ENCODE measurements at regions not wholly inside any gene's neighbourhood (a gene's known extent, or its start where the extent isn't known, plus 50 kb on each side); places are given as distances from the start of the nearest gene placed in this dataset.
A peak's percentile ranks its signal among the peaks of the same experiment; 100 is the strongest.

- no peak for DNase-seq
Observed at GRCh38 chr5:125541085-125541484, 794.6 kb upstream of the ZNF608 start.

- peak; percentile 79 for DNase-seq
Observed at GRCh38 chr5:125549322-125549911, 803.0 kb upstream of the ZNF608 start.

- DNase-seq = peak; percentile 83
Observed at GRCh38 chr5:125550274-125550673, 803.8 kb upstream of the ZNF608 start.

GRCh38 chr5:125551246-125551645 lies 804.8 kb upstream of the ZNF608 start:
- peak; percentile 65 for DNase-seq

- no peak for DNase-seq
Observed at GRCh38 chr5:125551797-125552196, 805.4 kb upstream of the ZNF608 start.

- DNase-seq = no peak
Observed at GRCh38 chr5:125552486-125552885, 806.0 kb upstream of the ZNF608 start.

GRCh38 chr5:125554355-125554754 lies 807.9 kb upstream of the ZNF608 start:
- peak; percentile 49 for DNase-seq

GRCh38 chr5:125555591-125555990 lies 809.2 kb upstream of the ZNF608 start:
- peak; percentile 43 for DNase-seq

GRCh38 chr5:125558016-125558415 lies 811.6 kb upstream of the ZNF608 start:
- DNase-seq = no peak

GRCh38 chr5:125558466-125558865 lies 812.0 kb upstream of the ZNF608 start:
- peak; percentile 29 for DNase-seq

GRCh38 chr5:125559296-125559695 lies 812.9 kb upstream of the ZNF608 start:
- no peak for DNase-seq

- DNase-seq = peak; percentile 22
Observed at GRCh38 chr5:125560476-125561225, 814.2 kb upstream of the ZNF608 start.

- no peak for DNase-seq
Observed at GRCh38 chr5:125564317-125564975, 818.0 kb upstream of the ZNF608 start.

GRCh38 chr5:125574491-125575044 lies 828.1 kb upstream of the ZNF608 start:
- DNase-seq = no peak

GRCh38 chr5:125575171-125575890 lies 828.9 kb upstream of the ZNF608 start:
- no peak for DNase-seq

GRCh38 chr5:125575891-125576505 lies 829.6 kb upstream of the ZNF608 start:
- peak; percentile 98 for DNase-seq

GRCh38 chr5:125576822-125577221 lies 830.4 kb upstream of the ZNF608 start:
- DNase-seq = peak; percentile 49

GRCh38 chr5:125578551-125578950 lies 832.1 kb upstream of the ZNF608 start:
- no peak for DNase-seq

GRCh38 chr5:125579182-125579581 lies 832.7 kb upstream of the ZNF608 start:
- no peak for DNase-seq

GRCh38 chr5:125581311-125581710 lies 834.9 kb upstream of the ZNF608 start:
- no peak for DNase-seq

GRCh38 chr5:125582352-125582751 lies 835.9 kb upstream of the ZNF608 start:
- DNase-seq = no peak

- no peak for DNase-seq
Observed at GRCh38 chr5:125583321-125584139, 837.1 kb upstream of the ZNF608 start.
